ENCODE measurements at regions not wholly inside any gene's neighbourhood (a gene's known extent, or its start where the extent isn't known, plus 50 kb on each side); places are given as distances from the start of the nearest gene placed in this dataset.
"Not testable (repeated sequence)": the region's sequence is repeated elsewhere in the genome, so short reads cannot be mapped to it uniquely, and the experiment has no call there.

GRCh38 chr21:39077876-39078275 is 105.4 kb downstream of the PSMG1 start:
- no peak overlapping the region for H3K4me3 ChIP-seq (ENCODE audit: low read depth, low read length)
- DNase-seq (ENCODE audit: low read depth): no peak
- TF ChIP-seq CTCF (IDR thresholded peaks at IDR 0.05; ENCODE audit: low read depth, low read length, missing control alignments): no peak

GRCh38 chr21:39074508-39074907 is 108.7 kb downstream of the PSMG1 start:
- H3K4me3 ChIP-seq (ENCODE audit: low read depth, low read length): no peak overlapping the region
- TF ChIP-seq CTCF (IDR thresholded peaks at IDR 0.05; ENCODE audit: low read depth, low read length, missing control alignments): no peak
- no peak for DNase-seq (ENCODE audit: low read depth)

DNA sequence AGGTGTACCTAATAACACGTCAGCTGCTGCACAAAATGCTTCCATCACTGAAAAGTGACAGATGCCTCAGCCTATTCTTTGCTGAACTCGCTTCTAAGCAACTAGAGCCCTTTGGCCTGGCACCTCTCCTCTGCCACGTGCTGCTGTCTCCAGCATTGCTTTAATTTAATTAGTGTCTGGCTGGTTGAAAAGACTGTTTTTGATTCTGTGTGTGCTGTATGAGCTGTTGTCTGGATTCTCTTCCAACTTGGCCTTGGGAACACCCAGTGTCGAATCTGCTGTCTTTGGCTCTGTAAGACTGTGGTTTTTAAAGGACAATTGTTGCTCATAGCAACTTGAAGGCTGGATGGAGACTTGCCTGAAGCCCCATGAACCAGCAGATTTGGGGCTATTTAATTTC is 109.5 kb downstream of the PSMG1 start:
- no peak overlapping the region for H3K4me3 ChIP-seq (ENCODE audit: low read depth, low read length)
- no peak for TF ChIP-seq CTCF (IDR thresholded peaks at IDR 0.05; ENCODE audit: low read depth, low read length, missing control alignments)
- DNase-seq (ENCODE audit: low read depth): no peak

- H3K4me3 ChIP-seq (ENCODE audit: low read depth, low read length): no peak overlapping the region
- no peak for DNase-seq (ENCODE audit: low read depth)
- TF ChIP-seq CTCF (IDR thresholded peaks at IDR 0.05; ENCODE audit: low read depth, low read length, missing control alignments): no peak
Measured at GRCh38 chr21:39073063-39073462, 110.2 kb downstream of the PSMG1 start.

DNA sequence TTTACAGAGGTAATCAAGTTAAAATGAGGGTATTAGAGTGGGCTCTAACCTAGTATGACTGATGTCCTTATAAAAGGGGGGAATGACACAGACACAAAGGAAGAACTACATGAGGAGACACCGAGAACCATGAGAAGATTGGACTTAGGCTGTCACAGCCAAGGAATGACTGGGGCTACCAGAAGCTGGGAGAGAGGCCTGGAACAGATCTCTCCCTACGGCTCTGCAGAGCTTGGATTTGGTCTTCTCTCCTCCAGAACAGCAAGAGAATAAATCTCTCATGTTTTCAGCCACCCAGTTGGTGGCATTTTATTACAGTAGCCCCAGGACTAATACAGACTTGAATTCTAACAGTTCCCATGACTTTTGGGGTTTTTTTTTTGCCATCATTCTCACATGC is 110.8 kb downstream of the PSMG1 start:
- no peak for DNase-seq (ENCODE audit: low read depth)
- no peak for TF ChIP-seq CTCF (IDR thresholded peaks at IDR 0.05; ENCODE audit: low read depth, low read length, missing control alignments)
- no peak overlapping the region for H3K4me3 ChIP-seq (ENCODE audit: low read depth, low read length)

- DNase-seq (ENCODE audit: low read depth): no peak
- no peak overlapping the region for H3K4me3 ChIP-seq (ENCODE audit: low read depth, low read length)
- TF ChIP-seq CTCF (IDR thresholded peaks at IDR 0.05; ENCODE audit: low read depth, low read length, missing control alignments): no peak
Measured at GRCh38 chr21:39071623-39072214, 111.5 kb downstream of the PSMG1 start.

DNA sequence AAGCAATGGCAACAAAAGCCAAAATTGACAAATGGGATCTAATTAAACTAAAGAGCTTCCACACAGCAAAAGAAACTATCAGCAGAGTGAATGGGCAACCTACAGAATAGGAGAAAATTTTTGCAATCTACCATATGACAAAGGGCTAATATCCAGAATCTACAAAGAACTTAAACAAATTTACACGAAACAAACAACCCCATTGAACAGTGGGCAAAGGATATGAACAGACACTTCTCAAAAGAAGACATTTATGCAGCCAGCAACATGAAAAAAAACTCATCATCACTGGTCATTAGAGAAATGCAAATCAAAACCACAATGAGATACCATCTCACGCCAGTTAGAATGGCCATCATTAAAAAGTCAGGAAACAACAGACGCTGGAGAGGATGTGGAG is 113.4 kb downstream of the PSMG1 start:
- H3K4me3 ChIP-seq (ENCODE audit: low read depth, low read length); DNase-seq (ENCODE audit: low read depth): not testable (repeated sequence)
